NCI-H69 (cell line): ENCODE measurements at regions not wholly inside any gene's neighbourhood (a gene's known extent, or its start where the extent isn't known, plus 50 kb on each side); places are given as distances from the start of the nearest gene placed in this dataset.

Source experiments
- DNase-seq: peaks from one replicate; lab custom pipeline; 2025; lab: John Stamatoyannopoulos, UW

GRCh38 chr22:48370508-48371325 lies 1457.0 kb downstream of the BRD1 start:
- no peak for DNase-seq

GRCh38 chr22:48369789-48370507 lies 1457.7 kb downstream of the BRD1 start:
- DNase-seq, result peak; percentile 53

- DNase-seq, result no peak
Observed at GRCh38 chr22:48368975-48369525, 1458.6 kb downstream of the BRD1 start.

- DNase-seq, result no peak
Observed at GRCh38 chr22:48367731-48368130, 1459.9 kb downstream of the BRD1 start.

GRCh38 chr22:48366591-48366990 lies 1461.1 kb downstream of the BRD1 start:
- DNase-seq, result no peak

- DNase-seq, result no peak
Observed at GRCh38 chr22:48366056-48366455, 1461.6 kb downstream of the BRD1 start.

- no peak for DNase-seq
Observed at GRCh38 chr22:48365386-48365785, 1462.3 kb downstream of the BRD1 start.

GRCh38 chr22:48362721-48363404 lies 1464.8 kb downstream of the BRD1 start:
- no peak for DNase-seq

GRCh38 chr22:48361099-48361639 lies 1466.5 kb downstream of the BRD1 start:
- DNase-seq, result no peak

GRCh38 chr22:48359613-48359965 lies 1468.1 kb downstream of the BRD1 start:
- DNase-seq, result no peak

GRCh38 chr22:48358886-48359612 lies 1468.6 kb downstream of the BRD1 start:
- no peak for DNase-seq

- no peak for DNase-seq
Observed at GRCh38 chr22:48357961-48358360, 1469.7 kb downstream of the BRD1 start.

GRCh38 chr22:48357196-48357595 lies 1470.5 kb downstream of the BRD1 start:
- DNase-seq, result no peak

GRCh38 chr22:48356731-48357130 lies 1470.9 kb downstream of the BRD1 start:
- DNase-seq, result no peak

- DNase-seq, result no peak
Observed at GRCh38 chr22:48354096-48354495, 1473.6 kb downstream of the BRD1 start.

GRCh38 chr22:48353116-48353947 lies 1474.3 kb downstream of the BRD1 start:
- DNase-seq, result no peak

GRCh38 chr22:48352086-48352911 lies 1475.4 kb downstream of the BRD1 start:
- DNase-seq, result no peak

- DNase-seq, result no peak
Observed at GRCh38 chr22:48351376-48352085, 1476.1 kb downstream of the BRD1 start.

- no peak for DNase-seq
Observed at GRCh38 chr22:48350456-48350855, 1477.2 kb downstream of the BRD1 start.
